ENCODE measurements at regions not wholly inside any gene's neighbourhood (a gene's known extent, or its start where the extent isn't known, plus 50 kb on each side); places are given as distances from the start of the nearest gene placed in this dataset.
A peak's percentile ranks its signal among the peaks of the same experiment; 100 is the strongest.
"Not testable (repeated sequence)": the region's sequence is repeated elsewhere in the genome, so short reads cannot be mapped to it uniquely, and the experiment has no call there.

- DNase-seq (ENCODE audit: low read depth), result no peak
Measured at GRCh38 chr13:30071969-30072817, 221.8 kb upstream of the UBL3 start.

GRCh38 chr13:30065181-30065580 lies 214.8 kb upstream of the UBL3 start:
- peak; percentile 24 for DNase-seq (ENCODE audit: low read depth)

- no peak for DNase-seq (ENCODE audit: low read depth)
Measured at GRCh38 chr13:30063892-30064291, 213.5 kb upstream of the UBL3 start.

- no peak for DNase-seq (ENCODE audit: low read depth)
Measured at GRCh38 chr13:30061217-30061616, 210.8 kb upstream of the UBL3 start.

GRCh38 chr13:30058429-30058828 lies 208.0 kb upstream of the UBL3 start:
- DNase-seq (ENCODE audit: low read depth), result no peak

GRCh38 chr13:30054546-30054945 lies 204.1 kb upstream of the UBL3 start:
- not testable (repeated sequence) for DNase-seq (ENCODE audit: low read depth)

- no peak for DNase-seq (ENCODE audit: low read depth)
Measured at GRCh38 chr13:30053939-30054338, 203.5 kb upstream of the UBL3 start.

GRCh38 chr13:30052120-30052519 lies 201.7 kb upstream of the UBL3 start:
- DNase-seq (ENCODE audit: low read depth), result no peak

- DNase-seq (ENCODE audit: low read depth), result no peak
Measured at GRCh38 chr13:30051531-30052060, 201.2 kb upstream of the UBL3 start.

GRCh38 chr13:30049692-30050091 lies 199.3 kb upstream of the UBL3 start:
- DNase-seq (ENCODE audit: low read depth), result no peak

- DNase-seq (ENCODE audit: low read depth), result peak; percentile 72
Measured at GRCh38 chr13:30047154-30047874, 196.9 kb upstream of the UBL3 start.

GRCh38 chr13:30045916-30046704 lies 195.7 kb upstream of the UBL3 start:
- peak; percentile 33 for DNase-seq (ENCODE audit: low read depth)

- no peak for DNase-seq (ENCODE audit: low read depth)
Measured at GRCh38 chr13:30044932-30045331, 194.5 kb upstream of the UBL3 start.

- no peak for DNase-seq (ENCODE audit: low read depth)
Measured at GRCh38 chr13:30043631-30043925, 193.2 kb upstream of the UBL3 start.

GRCh38 chr13:30042891-30043630 lies 192.6 kb upstream of the UBL3 start:
- no peak for DNase-seq (ENCODE audit: low read depth)

GRCh38 chr13:30042272-30042671 lies 191.9 kb upstream of the UBL3 start:
- no peak for DNase-seq (ENCODE audit: low read depth)

- DNase-seq (ENCODE audit: low read depth), result no peak
Measured at GRCh38 chr13:30039511-30039911, 189.1 kb upstream of the UBL3 start.

- no peak for DNase-seq (ENCODE audit: low read depth)
Measured at GRCh38 chr13:30038884-30039283, 188.5 kb upstream of the UBL3 start.

- DNase-seq (ENCODE audit: low read depth), result no peak
Measured at GRCh38 chr13:30037766-30038165, 187.3 kb upstream of the UBL3 start.

- DNase-seq (ENCODE audit: low read depth), result no peak
Measured at GRCh38 chr13:30037306-30037705, 186.9 kb upstream of the UBL3 start.

GRCh38 chr13:30034458-30034795 lies 184.0 kb upstream of the UBL3 start:
- DNase-seq (ENCODE audit: low read depth), result no peak
